Left renal cortex interstitium (tissue), 4 donors: ENCODE measurements at regions not wholly inside any gene's neighbourhood (a gene's known extent, or its start where the extent isn't known, plus 50 kb on each side); places are given as distances from the start of the nearest gene placed in this dataset.
"Not testable (repeated sequence)": the region's sequence is repeated elsewhere in the genome, so short reads cannot be mapped to it uniquely, and the experiment has no call there.

ENCODE experiments used
- DNase-seq, 4 donors: peaks; one replicate each; pipeline ENCODE4 v3.0.0-alpha.2; 2013; ENCODE audit warnings: low read depth in 4 of 4, low spot score in 2 of 4, missing footprints in 1 of 4

- no peak for DNase-seq
Measured at GRCh38 chr1:30010506-30011106, 712.8 kb downstream of the MATN1 start.

- no peak for DNase-seq
Measured at GRCh38 chr1:30009720-30010119, 713.7 kb downstream of the MATN1 start.

- DNase-seq = no peak
Measured at GRCh38 chr1:30008998-30009657, 714.3 kb downstream of the MATN1 start.

- no peak for DNase-seq
Measured at GRCh38 chr1:30008372-30008997, 714.9 kb downstream of the MATN1 start.

- no peak for DNase-seq
Measured at GRCh38 chr1:30005972-30006619, 717.3 kb downstream of the MATN1 start.

GRCh38 chr1:30001732-30002039 is 721.7 kb downstream of the MATN1 start:
- no peak for DNase-seq

- DNase-seq = no peak
Measured at GRCh38 chr1:30001011-30001731, 722.2 kb downstream of the MATN1 start.

GRCh38 chr1:30000266-30000665 is 723.1 kb downstream of the MATN1 start:
- DNase-seq = no peak

- no peak for DNase-seq
Measured at GRCh38 chr1:29999595-29999994, 723.8 kb downstream of the MATN1 start.

GRCh38 chr1:29998686-29999085 is 724.7 kb downstream of the MATN1 start:
- DNase-seq = no peak

GRCh38 chr1:29997818-29998217 is 725.6 kb downstream of the MATN1 start:
- DNase-seq = not testable (repeated sequence)

- no peak for DNase-seq
Measured at GRCh38 chr1:29993950-29994349, 729.4 kb downstream of the MATN1 start.

GRCh38 chr1:29991815-29992214 is 731.6 kb downstream of the MATN1 start:
- no peak for DNase-seq

- DNase-seq = peak in 1 of 4 donors; percentile 15
Measured at GRCh38 chr1:29991025-29991424, 732.4 kb downstream of the MATN1 start.

- DNase-seq = no peak
Measured at GRCh38 chr1:29990304-29990703, 733.1 kb downstream of the MATN1 start.

- DNase-seq = no peak
Measured at GRCh38 chr1:29986986-29987385, 736.4 kb downstream of the MATN1 start.

- no peak for DNase-seq
Measured at GRCh38 chr1:29985606-29985945, 737.8 kb downstream of the MATN1 start.

- DNase-seq = peak in 1 of 4 donors; percentile 40
Measured at GRCh38 chr1:29984862-29985605, 738.4 kb downstream of the MATN1 start.

- no peak for DNase-seq
Measured at GRCh38 chr1:29984166-29984861, 739.1 kb downstream of the MATN1 start.

- DNase-seq = no peak
Measured at GRCh38 chr1:29983321-29983720, 740.1 kb downstream of the MATN1 start.
